ENCODE measurements at regions not wholly inside any gene's neighbourhood (a gene's known extent, or its start where the extent isn't known, plus 50 kb on each side); places are given as distances from the start of the nearest gene placed in this dataset.

DNA sequence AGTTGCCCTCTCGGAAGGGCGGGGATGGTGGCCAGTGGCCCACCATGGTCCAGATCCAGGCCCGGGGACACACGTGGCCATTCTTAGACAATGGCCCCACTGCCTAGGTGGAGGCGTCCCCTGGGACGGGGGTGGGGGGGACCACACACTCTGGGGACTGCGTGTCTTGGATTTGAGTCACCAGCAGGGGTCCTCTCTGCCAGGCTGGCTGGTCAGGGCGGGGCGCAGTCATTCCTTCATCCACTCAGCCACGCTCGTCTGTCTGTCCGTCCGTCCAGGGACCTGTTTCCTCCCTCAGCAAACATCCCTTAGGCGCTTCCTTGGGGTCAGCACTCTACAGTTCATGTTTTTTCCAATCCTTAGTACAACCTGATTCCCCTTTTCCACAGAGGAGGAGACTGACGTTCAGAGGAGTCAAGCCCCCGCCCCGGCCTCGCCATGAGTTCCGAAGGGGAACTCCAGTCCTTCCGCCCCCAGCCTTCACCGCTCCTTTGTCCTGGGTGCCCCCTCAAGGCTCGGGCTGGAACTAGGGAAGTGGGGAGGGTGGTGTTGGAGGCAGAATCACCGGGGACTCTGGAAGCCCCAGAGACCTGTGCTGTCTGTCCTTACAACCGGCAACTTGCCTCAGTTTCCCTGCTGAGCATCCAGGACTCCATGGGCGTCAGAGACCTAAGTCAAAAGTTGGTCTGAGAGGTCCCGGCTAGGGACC is 276.6 kb upstream of the MVB12B start:
- ChIA-PET CTCF (no interaction called here), RAD21 (ENCODE audit: low non-redundant PET in 1 of 2, low total read pairs in 2 of 2, uncharacterized antibody in 2 of 2, unreplicated experiment in 2 of 2) (no interaction called here), POLR2A (no interaction called here)
- H3K4me2 ChIP-seq (ENCODE audit: low read length) = no peak overlapping the region
- H3K27me3 ChIP-seq (ENCODE audit: insufficient read depth, low read length) = no peaks in the 10 kb centered on the region; the same call in 1 of the 2 replicates
- H3K4me1 ChIP-seq (ENCODE audit: control insufficient read depth in 1 of 2, insufficient read depth in 2 of 2, low read length in 2 of 2) = peaks cover 0 to 3% of the 10 kb centered on the region in 2 experiments; a peak in 2 of 4 replicates
- no peak overlapping the region for H3K27ac ChIP-seq (ENCODE audit: low read depth, low read length)
- no peaks in the 10 kb centered on the region for H3K36me3 ChIP-seq (ENCODE audit: control insufficient read depth in 1 of 2, insufficient read depth in 2 of 2, low read length in 2 of 2)
- DNase-seq (ENCODE audit: low read depth, low spot score) = no peak
- no peak overlapping the region for H3K9ac ChIP-seq (ENCODE audit: low read length)
- no peaks in the 10 kb centered on the region for H3K9me2 ChIP-seq (ENCODE audit: insufficient read depth)
- ATAC-seq = peak; percentile 77
- no TSS peak for BruUV-seq (replicated peaks)
- intact Hi-C loops (cut with micrococcal nuclease) = no loop called here
- no peaks in the 10 kb centered on the region for H3K79me2 ChIP-seq (ENCODE audit: insufficient read depth, low read length)
- H2AFZ ChIP-seq (ENCODE audit: low read depth, low read length, poor library complexity, severe bottlenecking) = no peak overlapping the region
- H4K20me1 ChIP-seq (ENCODE audit: insufficient read depth) = no peaks in the 10 kb centered on the region
- H3K4me3 ChIP-seq (replicated peaks in 1 of 2; ENCODE audit: low read depth in 1 of 2, low read length in 2 of 2) = no peak overlapping the region
- H3K9me3 ChIP-seq (ENCODE audit: control insufficient read depth in 1 of 2, insufficient read depth in 1 of 2, low read depth in 1 of 2, low read length in 2 of 2) = no peaks in the 10 kb centered on the region
- TF ChIP-seq ELF1 (IDR thresholded peaks at IDR 0.05; ENCODE audit: borderline replicate concordance, low read depth) (no peak), CBX3 (IDR thresholded peaks at IDR 0.05; ENCODE audit: low read depth) (no peak), YY1 (IDR thresholded peaks at IDR 0.05; ENCODE audit: extremely low read depth, insufficient replicate concordance, low read depth, low read length) (no peak)
- TF ChIP-seq, protein P1, sequence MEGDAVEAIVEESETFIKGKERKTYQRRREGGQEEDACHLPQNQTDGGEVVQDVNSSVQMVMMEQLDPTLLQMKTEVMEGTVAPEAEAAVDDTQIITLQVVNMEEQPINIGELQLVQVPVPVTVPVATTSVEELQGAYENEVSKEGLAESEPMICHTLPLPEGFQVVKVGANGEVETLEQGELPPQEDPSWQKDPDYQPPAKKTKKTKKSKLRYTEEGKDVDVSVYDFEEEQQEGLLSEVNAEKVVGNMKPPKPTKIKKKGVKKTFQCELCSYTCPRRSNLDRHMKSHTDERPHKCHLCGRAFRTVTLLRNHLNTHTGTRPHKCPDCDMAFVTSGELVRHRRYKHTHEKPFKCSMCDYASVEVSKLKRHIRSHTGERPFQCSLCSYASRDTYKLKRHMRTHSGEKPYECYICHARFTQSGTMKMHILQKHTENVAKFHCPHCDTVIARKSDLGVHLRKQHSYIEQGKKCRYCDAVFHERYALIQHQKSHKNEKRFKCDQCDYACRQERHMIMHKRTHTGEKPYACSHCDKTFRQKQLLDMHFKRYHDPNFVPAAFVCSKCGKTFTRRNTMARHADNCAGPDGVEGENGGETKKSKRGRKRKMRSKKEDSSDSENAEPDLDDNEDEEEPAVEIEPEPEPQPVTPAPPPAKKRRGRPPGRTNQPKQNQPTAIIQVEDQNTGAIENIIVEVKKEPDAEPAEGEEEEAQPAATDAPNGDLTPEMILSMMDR (IDR thresholded peaks at IDR 0.05 in 2 of 3, conservative IDR thresholded peaks at IDR 0.05 in 1 of 3; ENCODE audit: borderline replicate concordance in 1 of 3, insufficient read depth in 1 of 3, low read depth in 2 of 3, low read length in 2 of 3) = 0 out of 6 replicates have a peak, but pooled peaks of 1 of the 3 experiments have one; percentile 23

DNA sequence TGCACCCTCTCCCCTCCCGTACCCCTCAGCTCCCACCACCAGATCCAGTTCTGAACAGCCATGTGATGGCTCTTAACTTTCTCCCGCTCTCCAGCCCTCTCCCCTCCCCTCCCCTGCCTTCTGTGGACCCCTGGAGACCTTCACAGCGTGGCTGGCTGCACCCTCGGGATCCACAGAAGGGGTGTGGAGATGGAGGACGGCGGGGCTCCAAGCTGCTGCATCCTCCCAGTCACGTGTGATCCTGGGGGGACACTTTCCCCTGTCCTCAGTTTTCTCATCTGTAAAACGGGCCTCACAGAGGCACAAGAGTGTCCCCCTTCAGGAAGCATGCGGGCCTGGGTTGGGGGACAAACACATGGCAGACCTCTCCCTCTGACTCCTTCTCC is 276.0 kb upstream of the MVB12B start:
- Histone ChIP-seq H4K20me1 (ENCODE audit: insufficient read depth) (no peaks in the 10 kb centered on the region), H2AFZ (ENCODE audit: low read depth, low read length, poor library complexity, severe bottlenecking) (no peak overlapping the region), H3K36me3 (ENCODE audit: control insufficient read depth in 1 of 2, insufficient read depth in 2 of 2, low read length in 2 of 2) (no peaks in the 10 kb centered on the region), H3K4me2 (ENCODE audit: low read length) (no peak overlapping the region), H3K4me3 (replicated peaks in 1 of 2; ENCODE audit: low read depth in 1 of 2, low read length in 2 of 2) (no peak overlapping the region), H3K9ac (ENCODE audit: low read length) (no peak overlapping the region), H3K9me3 (ENCODE audit: control insufficient read depth in 1 of 2, insufficient read depth in 1 of 2, low read depth in 1 of 2, low read length in 2 of 2) (no peaks in the 10 kb centered on the region), H3K27me3 (ENCODE audit: insufficient read depth, low read length) (no peaks in the 10 kb centered on the region; the same call in 1 of the 2 replicates), H3K4me1 (ENCODE audit: control insufficient read depth in 1 of 2, insufficient read depth in 2 of 2, low read length in 2 of 2) (peaks cover 0 to 8% of the 10 kb centered on the region in 2 experiments; a peak in 2 of 4 replicates), H3K9me2 (ENCODE audit: insufficient read depth) (no peaks in the 10 kb centered on the region), H3K79me2 (ENCODE audit: insufficient read depth, low read length) (no peaks in the 10 kb centered on the region), H3K27ac (ENCODE audit: low read depth, low read length) (no peak overlapping the region)
- BruUV-seq (replicated peaks) = no TSS peak
- CTCF ChIA-PET = no interaction called here
- RAD21 ChIA-PET (ENCODE audit: low non-redundant PET in 1 of 2, low total read pairs in 2 of 2, uncharacterized antibody in 2 of 2, unreplicated experiment in 2 of 2) = no interaction called here
- POLR2A ChIA-PET = no interaction called here
- no peak for DNase-seq (ENCODE audit: low read depth, low spot score)
- intact Hi-C loops (cut with micrococcal nuclease) = no loop called here
- ATAC-seq = no peak
- TF ChIP-seq, protein P2, sequence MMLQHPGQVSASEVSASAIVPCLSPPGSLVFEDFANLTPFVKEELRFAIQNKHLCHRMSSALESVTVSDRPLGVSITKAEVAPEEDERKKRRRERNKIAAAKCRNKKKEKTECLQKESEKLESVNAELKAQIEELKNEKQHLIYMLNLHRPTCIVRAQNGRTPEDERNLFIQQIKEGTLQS (IDR thresholded peaks at IDR 0.05) = no peak
- TF ChIP-seq ZFX (IDR thresholded peaks at IDR 0.05) (no peak), EZH2 (IDR thresholded peaks at IDR 0.05) (no peak), EGR1 (IDR thresholded peaks at IDR 0.05; ENCODE audit: low read depth) (no peak), JUND (IDR thresholded peaks at IDR 0.05) (no peak), RAD21 (IDR thresholded peaks at IDR 0.05; ENCODE audit: low read depth) (no peak), ELF1 (IDR thresholded peaks at IDR 0.05; ENCODE audit: borderline replicate concordance, low read depth) (no peak), EZH2phosphoT487 (IDR thresholded peaks at IDR 0.05; ENCODE audit: borderline replicate concordance) (no peak), TCF7L2 (IDR thresholded peaks at IDR 0.05; ENCODE audit: borderline replicate concordance, extremely low read depth, insufficient read depth, insufficient read length) (no peak), YY1 (IDR thresholded peaks at IDR 0.05; ENCODE audit: extremely low read depth, insufficient replicate concordance, low read depth, low read length) (no peak), SIN3A (IDR thresholded peaks at IDR 0.05; ENCODE audit: low read depth) (no peak), FOSL1 (IDR thresholded peaks at IDR 0.05; ENCODE audit: low read depth) (no peak), SP1 (IDR thresholded peaks at IDR 0.05; ENCODE audit: low read depth) (no peak), CBX3 (IDR thresholded peaks at IDR 0.05; ENCODE audit: low read depth) (no peak)
- TF ChIP-seq, protein P3, sequence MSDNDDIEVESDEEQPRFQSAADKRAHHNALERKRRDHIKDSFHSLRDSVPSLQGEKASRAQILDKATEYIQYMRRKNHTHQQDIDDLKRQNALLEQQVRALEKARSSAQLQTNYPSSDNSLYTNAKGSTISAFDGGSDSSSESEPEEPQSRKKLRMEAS (IDR thresholded peaks at IDR 0.05) = no peak
- TF ChIP-seq, protein P1 (IDR thresholded peaks at IDR 0.05 in 2 of 3, conservative IDR thresholded peaks at IDR 0.05 in 1 of 3; ENCODE audit: borderline replicate concordance in 1 of 3, insufficient read depth in 1 of 3, low read depth in 2 of 3, low read length in 2 of 3) = no peak

Measured in HCT116 (cell line).